GM21423 (cell line): ENCODE measurements at regions not wholly inside any gene's neighbourhood (a gene's known extent, or its start where the extent isn't known, plus 50 kb on each side); places are given as distances from the start of the nearest gene placed in this dataset.

Experiments used
- ATAC-seq: cut with Tn5 transposase; IDR thresholded peaks from one replicate; pipeline ENCODE4 v1.9.1; 2021; ENCODE audit warnings: mild to moderate bottlenecking, moderate library complexity; ENCODE audit not compliant: unreplicated experiment

GRCh38 chr5:126354012-126354857, 69.0 kb upstream of the GRAMD2B start:
- ATAC-seq: no peak

GRCh38 chr5:126354858-126355731, 68.1 kb upstream of the GRAMD2B start:
- ATAC-seq: no peak

- ATAC-seq: no peak
Observed at GRCh38 chr5:126355940-126356339, 67.3 kb upstream of the GRAMD2B start.

- no peak for ATAC-seq
Observed at GRCh38 chr5:126357585-126358342, 65.4 kb upstream of the GRAMD2B start.

- peak; percentile 89 for ATAC-seq
Observed at GRCh38 chr5:126358525-126358924, 64.7 kb upstream of the GRAMD2B start.

GRCh38 chr5:126359884-126360283, 63.3 kb upstream of the GRAMD2B start:
- ATAC-seq: peak; percentile 45

- no peak for ATAC-seq
Observed at GRCh38 chr5:126360467-126360866, 62.7 kb upstream of the GRAMD2B start.

GRCh38 chr5:126363658-126364057, 59.6 kb upstream of the GRAMD2B start:
- no peak for ATAC-seq

GRCh38 chr5:126364206-126364902, 58.9 kb upstream of the GRAMD2B start:
- ATAC-seq: no peak

- ATAC-seq: no peak
Observed at GRCh38 chr5:126365446-126366198, 57.6 kb upstream of the GRAMD2B start.

GRCh38 chr5:126366199-126366560, 57.0 kb upstream of the GRAMD2B start:
- no peak for ATAC-seq

GRCh38 chr5:126368239-126368812, 54.9 kb upstream of the GRAMD2B start:
- no peak for ATAC-seq

- no peak for ATAC-seq
Observed at GRCh38 chr5:126369083-126369482, 54.1 kb upstream of the GRAMD2B start.

GRCh38 chr5:126369995-126370731, 53.0 kb upstream of the GRAMD2B start:
- ATAC-seq: no peak

- peak; percentile 56 for ATAC-seq
Observed at GRCh38 chr5:126370796-126371718, 52.2 kb upstream of the GRAMD2B start.

GRCh38 chr5:126373375-126374108, 49.7 kb upstream of the GRAMD2B start:
- ATAC-seq: peak; percentile 53
